ENCODE measurements at regions not wholly inside any gene's neighbourhood (a gene's known extent, or its start where the extent isn't known, plus 50 kb on each side); places are given as distances from the start of the nearest gene placed in this dataset.

DNA sequence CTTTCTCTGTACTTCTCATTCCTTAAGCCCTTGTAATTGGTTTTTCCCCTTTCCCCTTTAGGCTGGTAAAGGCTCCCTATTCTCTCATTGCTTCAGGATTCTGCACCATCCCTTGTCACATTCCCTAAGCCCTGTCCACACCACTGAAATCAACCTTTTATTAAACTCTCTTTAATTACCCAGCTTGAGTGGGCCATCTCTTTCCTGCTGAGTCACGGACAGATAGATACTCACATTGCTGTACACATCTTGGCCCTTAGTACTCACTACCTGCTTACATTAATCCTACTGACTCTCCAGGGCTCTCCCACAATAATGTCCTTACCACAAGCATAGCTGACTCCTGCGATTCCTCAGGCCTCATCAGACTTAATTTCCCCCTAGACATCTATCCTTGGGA lies 94.0 kb upstream of the PCGF5 start:
- no peaks in the 10 kb centered on the region for H3K79me2 ChIP-seq (ENCODE audit: insufficient read depth)
- no peak overlapping the region for H2AFZ ChIP-seq (ENCODE audit: low read depth)
- H3K9ac ChIP-seq = no peak overlapping the region
- ChIA-PET CTCF (interaction anchor here (1.8 kb wide), 1 partner anchor 10 kb away, joined by 7 read pairs; no protein-coding TSS in a partner anchor), POLR2A (no interaction called here)
- no peak for TF ChIP-seq FOXM1 (IDR thresholded peaks at IDR 0.05; ENCODE audit: low read depth)
- TF ChIP-seq, protein P1, sequence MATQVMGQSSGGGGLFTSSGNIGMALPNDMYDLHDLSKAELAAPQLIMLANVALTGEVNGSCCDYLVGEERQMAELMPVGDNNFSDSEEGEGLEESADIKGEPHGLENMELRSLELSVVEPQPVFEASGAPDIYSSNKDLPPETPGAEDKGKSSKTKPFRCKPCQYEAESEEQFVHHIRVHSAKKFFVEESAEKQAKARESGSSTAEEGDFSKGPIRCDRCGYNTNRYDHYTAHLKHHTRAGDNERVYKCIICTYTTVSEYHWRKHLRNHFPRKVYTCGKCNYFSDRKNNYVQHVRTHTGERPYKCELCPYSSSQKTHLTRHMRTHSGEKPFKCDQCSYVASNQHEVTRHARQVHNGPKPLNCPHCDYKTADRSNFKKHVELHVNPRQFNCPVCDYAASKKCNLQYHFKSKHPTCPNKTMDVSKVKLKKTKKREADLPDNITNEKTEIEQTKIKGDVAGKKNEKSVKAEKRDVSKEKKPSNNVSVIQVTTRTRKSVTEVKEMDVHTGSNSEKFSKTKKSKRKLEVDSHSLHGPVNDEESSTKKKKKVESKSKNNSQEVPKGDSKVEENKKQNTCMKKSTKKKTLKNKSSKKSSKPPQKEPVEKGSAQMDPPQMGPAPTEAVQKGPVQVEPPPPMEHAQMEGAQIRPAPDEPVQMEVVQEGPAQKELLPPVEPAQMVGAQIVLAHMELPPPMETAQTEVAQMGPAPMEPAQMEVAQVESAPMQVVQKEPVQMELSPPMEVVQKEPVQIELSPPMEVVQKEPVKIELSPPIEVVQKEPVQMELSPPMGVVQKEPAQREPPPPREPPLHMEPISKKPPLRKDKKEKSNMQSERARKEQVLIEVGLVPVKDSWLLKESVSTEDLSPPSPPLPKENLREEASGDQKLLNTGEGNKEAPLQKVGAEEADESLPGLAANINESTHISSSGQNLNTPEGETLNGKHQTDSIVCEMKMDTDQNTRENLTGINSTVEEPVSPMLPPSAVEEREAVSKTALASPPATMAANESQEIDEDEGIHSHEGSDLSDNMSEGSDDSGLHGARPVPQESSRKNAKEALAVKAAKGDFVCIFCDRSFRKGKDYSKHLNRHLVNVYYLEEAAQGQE (IDR thresholded peaks at IDR 0.05; ENCODE audit: low read depth, low read length) = no peak
- no peak for TF ChIP-seq RFX5 (IDR thresholded peaks at IDR 0.05; ENCODE audit: low read length)
- TF ChIP-seq RXRA (IDR thresholded peaks at IDR 0.05; ENCODE audit: borderline replicate concordance, low read depth) = no peak
- TF ChIP-seq NRF1 (IDR thresholded peaks at IDR 0.05; ENCODE audit: low read depth, low read length) = no peak
- TF ChIP-seq, protein P2, sequence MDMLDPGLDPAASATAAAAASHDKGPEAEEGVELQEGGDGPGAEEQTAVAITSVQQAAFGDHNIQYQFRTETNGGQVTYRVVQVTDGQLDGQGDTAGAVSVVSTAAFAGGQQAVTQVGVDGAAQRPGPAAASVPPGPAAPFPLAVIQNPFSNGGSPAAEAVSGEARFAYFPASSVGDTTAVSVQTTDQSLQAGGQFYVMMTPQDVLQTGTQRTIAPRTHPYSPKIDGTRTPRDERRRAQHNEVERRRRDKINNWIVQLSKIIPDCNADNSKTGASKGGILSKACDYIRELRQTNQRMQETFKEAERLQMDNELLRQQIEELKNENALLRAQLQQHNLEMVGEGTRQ (IDR thresholded peaks at IDR 0.05; ENCODE audit: borderline replicate concordance, low read depth, low read length) = no peak
- no peak for TF ChIP-seq CHD2 (IDR thresholded peaks at IDR 0.05; ENCODE audit: low read length, partially characterized antibody)
- TF ChIP-seq GATA2 (CRISPR knock-in tag; IDR thresholded peaks at IDR 0.05) = no peak
- TF ChIP-seq TAF1 (IDR thresholded peaks at IDR 0.05; ENCODE audit: borderline replicate concordance, low read depth, low read length) = no peak
- TF ChIP-seq FOXJ3 (CRISPR knock-in tag; IDR thresholded peaks at IDR 0.05) = no peak
- TF ChIP-seq TEAD4 (IDR thresholded peaks at IDR 0.05; ENCODE audit: borderline replicate concordance, insufficient read depth) = no peak
- TF ChIP-seq EZH2phosphoT487 (IDR thresholded peaks at IDR 0.05; ENCODE audit: borderline replicate concordance, low read depth) = no peak
- TF ChIP-seq, protein P3, sequence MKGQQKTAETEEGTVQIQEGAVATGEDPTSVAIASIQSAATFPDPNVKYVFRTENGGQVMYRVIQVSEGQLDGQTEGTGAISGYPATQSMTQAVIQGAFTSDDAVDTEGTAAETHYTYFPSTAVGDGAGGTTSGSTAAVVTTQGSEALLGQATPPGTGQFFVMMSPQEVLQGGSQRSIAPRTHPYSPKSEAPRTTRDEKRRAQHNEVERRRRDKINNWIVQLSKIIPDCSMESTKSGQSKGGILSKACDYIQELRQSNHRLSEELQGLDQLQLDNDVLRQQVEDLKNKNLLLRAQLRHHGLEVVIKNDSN (IDR thresholded peaks at IDR 0.05; ENCODE audit: borderline replicate concordance, low read depth) = no peak
- TF ChIP-seq POLR2AphosphoS5 (IDR thresholded peaks at IDR 0.05; ENCODE audit: low read depth, low read length) = no peak
- TF ChIP-seq EP300 (IDR thresholded peaks at IDR 0.05; ENCODE audit: borderline replicate concordance in 1 of 2, low read depth in 1 of 2, low read length in 1 of 2) = no peak
- TF ChIP-seq RCOR1 (IDR thresholded peaks at IDR 0.05; ENCODE audit: low read length) = no peak
- TF ChIP-seq RAD21 (IDR thresholded peaks at IDR 0.05; ENCODE audit: low read length) = no peak
- TF ChIP-seq FOSL2 (IDR thresholded peaks at IDR 0.05; ENCODE audit: borderline replicate concordance, low read depth) = no peak
- no peaks in the 10 kb centered on the region for H3K36me3 ChIP-seq (replicated peaks in 1 of 2; ENCODE audit: control insufficient read depth in 1 of 2, insufficient read depth in 2 of 2, low read length in 1 of 2)
- H4K20me1 ChIP-seq (ENCODE audit: insufficient read depth) = no peaks in the 10 kb centered on the region
- H3F3A ChIP-seq (replicated peaks; ENCODE audit: insufficient read depth) = no peaks in the 10 kb centered on the region
- no peak overlapping the region for H3K4me3 ChIP-seq (ENCODE audit: low read depth in 2 of 2, low read length in 1 of 2)
- no peak for DNase-seq
- 40% methylated on average over 2 of the region's 2 CpGs for WGBS (ENCODE audit: low lambda C conversion rate)
- peaks cover 6% of the 10 kb centered on the region; the same call in 1 of the 2 replicates for H3K27me3 ChIP-seq (ENCODE audit: insufficient read depth)
- no peaks in the 10 kb centered on the region for H3K9me2 ChIP-seq
- no peak overlapping the region for H3K4me2 ChIP-seq
- H3K9me3 ChIP-seq = no peaks in the 10 kb centered on the region
- no peaks in the 10 kb centered on the region for H3K4me1 ChIP-seq (ENCODE audit: control insufficient read depth in 1 of 2, insufficient read depth in 2 of 2, low read depth in 1 of 2, low read length in 1 of 2)
- no peak overlapping the region for H3K27ac ChIP-seq (ENCODE audit: low read depth in 2 of 2, low read length in 1 of 2)

All from SK-N-SH (cell line).